22Rv1 (cell line): ENCODE measurements at regions not wholly inside any gene's neighbourhood (a gene's known extent, or its start where the extent isn't known, plus 50 kb on each side); places are given as distances from the start of the nearest gene placed in this dataset.

Experiments
- CTCF ChIP-seq: fragments of 450-650 bp; IDR thresholded peaks from 2 replicates; pipeline ENCODE4 v1.5.1; 2017; ENCODE audit warnings: mild to moderate bottlenecking
- ZFX ChIP-seq: fragments of 450-650 bp; IDR thresholded peaks from 2 replicates; pipeline ENCODE4 v1.6.1; 2017; ENCODE audit warnings: antibody characterized with exemption, borderline replicate concordance

GRCh38 chr5:124908581-124909451 is 162.4 kb upstream of the ZNF608 start:
- no peak for TF ChIP-seq CTCF
- no peak for TF ChIP-seq ZFX
